DND-41 (cell line): ENCODE measurements at regions not wholly inside any gene's neighbourhood (a gene's known extent, or its start where the extent isn't known, plus 50 kb on each side); places are given as distances from the start of the nearest gene placed in this dataset.

Experiments
- EZH2 ChIP-seq: IDR thresholded peaks from 3 replicates; pipeline ENCODE4 v1.6.1; 2012; ENCODE audit warnings: borderline replicate concordance, low read depth, mild to moderate bottlenecking, moderate library complexity, low read length, inconsistent platforms; ENCODE audit not compliant: severe bottlenecking
- TF ChIP-seq, protein P1 (sequence below): IDR thresholded peaks from 2 replicates; pipeline ENCODE4 v1.5.1; 2012; ENCODE audit warnings: borderline replicate concordance, low read length, moderate library complexity, mild to moderate bottlenecking; ENCODE audit not compliant: poor library complexity, severe bottlenecking; ENCODE audit errors: extremely low read depth

- TF ChIP-seq, protein P1, sequence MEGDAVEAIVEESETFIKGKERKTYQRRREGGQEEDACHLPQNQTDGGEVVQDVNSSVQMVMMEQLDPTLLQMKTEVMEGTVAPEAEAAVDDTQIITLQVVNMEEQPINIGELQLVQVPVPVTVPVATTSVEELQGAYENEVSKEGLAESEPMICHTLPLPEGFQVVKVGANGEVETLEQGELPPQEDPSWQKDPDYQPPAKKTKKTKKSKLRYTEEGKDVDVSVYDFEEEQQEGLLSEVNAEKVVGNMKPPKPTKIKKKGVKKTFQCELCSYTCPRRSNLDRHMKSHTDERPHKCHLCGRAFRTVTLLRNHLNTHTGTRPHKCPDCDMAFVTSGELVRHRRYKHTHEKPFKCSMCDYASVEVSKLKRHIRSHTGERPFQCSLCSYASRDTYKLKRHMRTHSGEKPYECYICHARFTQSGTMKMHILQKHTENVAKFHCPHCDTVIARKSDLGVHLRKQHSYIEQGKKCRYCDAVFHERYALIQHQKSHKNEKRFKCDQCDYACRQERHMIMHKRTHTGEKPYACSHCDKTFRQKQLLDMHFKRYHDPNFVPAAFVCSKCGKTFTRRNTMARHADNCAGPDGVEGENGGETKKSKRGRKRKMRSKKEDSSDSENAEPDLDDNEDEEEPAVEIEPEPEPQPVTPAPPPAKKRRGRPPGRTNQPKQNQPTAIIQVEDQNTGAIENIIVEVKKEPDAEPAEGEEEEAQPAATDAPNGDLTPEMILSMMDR, result no peak
- no peak for TF ChIP-seq EZH2
These were observed 300.4 kb upstream of the RUNX1 start for GRCh38 chr21:35349376-35350080.
